Transverse colon (tissue), 4 donors: ENCODE measurements at regions not wholly inside any gene's neighbourhood (a gene's known extent, or its start where the extent isn't known, plus 50 kb on each side); places are given as distances from the start of the nearest gene placed in this dataset.
"Not testable (repeated sequence)": the region's sequence is repeated elsewhere in the genome, so short reads cannot be mapped to it uniquely, and the experiment has no call there.

ENCODE experiments used
- EP300 ChIP-seq: sonication (generic); formaldehyde crosslinking; IDR thresholded peaks from one replicate; pipeline ENCODE4 v1.6.1; 2017; ENCODE audit warnings: antibody characterized with exemption, low read depth
- POLR2A ChIP-seq: fragments of 450-650 bp; IDR thresholded peaks from one replicate; pipeline ENCODE4 v1.6.1; 2016; ENCODE audit warnings: antibody characterized with exemption, mild to moderate bottlenecking, moderate library complexity
- POLR2AphosphoS5 ChIP-seq, 3 donors: sonication (generic); formaldehyde crosslinking; IDR thresholded peaks; one replicate each; pipeline ENCODE4 v1.6.1; 2016; ENCODE audit warnings: antibody characterized with exemption in 3 of 3
- TF ChIP-seq, protein P1 (sequence below), 5 experiments: fragments of 200-600 bp in 3 of 5; fragments of 450-650 bp in 2 of 5; sonication (generic) in 3 of 5; IDR thresholded peaks; 1 replicate in 2 of 5; 2 replicates in 3 of 5; pipeline ENCODE4 v1.5.1; 2016 to 2017; ENCODE audit warnings: antibody characterized with exemption in 5 of 5, inconsistent platforms in 3 of 5, mild to moderate bottlenecking in 2 of 5, moderate library complexity in 1 of 5

DNA sequence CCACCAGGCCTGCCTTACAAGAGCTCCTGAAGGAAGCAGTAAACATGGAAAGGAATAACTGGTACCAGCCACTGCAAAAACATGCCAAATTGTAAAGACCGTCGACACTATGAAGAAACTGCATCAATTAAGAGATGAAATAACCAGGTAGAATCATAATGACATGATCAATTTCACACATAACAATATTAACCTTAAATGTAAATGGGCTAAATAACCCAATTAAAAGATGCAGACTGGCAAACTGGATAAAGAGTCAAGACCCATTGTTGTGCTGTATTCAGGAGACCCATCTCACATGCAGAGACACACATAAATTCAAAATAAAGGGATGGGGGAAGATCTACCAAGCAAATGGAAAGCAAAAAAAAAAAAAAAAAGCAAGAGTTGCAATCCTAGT, 179.0 kb upstream of the ETV3 start:
- TF ChIP-seq, protein P1, sequence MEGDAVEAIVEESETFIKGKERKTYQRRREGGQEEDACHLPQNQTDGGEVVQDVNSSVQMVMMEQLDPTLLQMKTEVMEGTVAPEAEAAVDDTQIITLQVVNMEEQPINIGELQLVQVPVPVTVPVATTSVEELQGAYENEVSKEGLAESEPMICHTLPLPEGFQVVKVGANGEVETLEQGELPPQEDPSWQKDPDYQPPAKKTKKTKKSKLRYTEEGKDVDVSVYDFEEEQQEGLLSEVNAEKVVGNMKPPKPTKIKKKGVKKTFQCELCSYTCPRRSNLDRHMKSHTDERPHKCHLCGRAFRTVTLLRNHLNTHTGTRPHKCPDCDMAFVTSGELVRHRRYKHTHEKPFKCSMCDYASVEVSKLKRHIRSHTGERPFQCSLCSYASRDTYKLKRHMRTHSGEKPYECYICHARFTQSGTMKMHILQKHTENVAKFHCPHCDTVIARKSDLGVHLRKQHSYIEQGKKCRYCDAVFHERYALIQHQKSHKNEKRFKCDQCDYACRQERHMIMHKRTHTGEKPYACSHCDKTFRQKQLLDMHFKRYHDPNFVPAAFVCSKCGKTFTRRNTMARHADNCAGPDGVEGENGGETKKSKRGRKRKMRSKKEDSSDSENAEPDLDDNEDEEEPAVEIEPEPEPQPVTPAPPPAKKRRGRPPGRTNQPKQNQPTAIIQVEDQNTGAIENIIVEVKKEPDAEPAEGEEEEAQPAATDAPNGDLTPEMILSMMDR (IDR thresholded peaks at IDR 0.05): not testable (repeated sequence)
- not testable (repeated sequence) for TF ChIP-seq POLR2A; EP300; POLR2AphosphoS5 (IDR thresholded peaks at IDR 0.05)
